H1 (cell line): ENCODE measurements at regions not wholly inside any gene's neighbourhood (a gene's known extent, or its start where the extent isn't known, plus 50 kb on each side); places are given as distances from the start of the nearest gene placed in this dataset.

Experiments
- CEBPB ChIP-seq: IDR thresholded peaks from 2 replicates; pipeline ENCODE4 v1.6.1; 2012; ENCODE audit warnings: low read depth, low read length
- EZH2 ChIP-seq: fragments of 200-600 bp; sonication (generic); IDR thresholded peaks from 2 replicates; pipeline ENCODE4 v1.7.1; 2012; ENCODE audit warnings: low read depth, mild to moderate bottlenecking, moderate library complexity, low read length, inconsistent platforms; ENCODE audit not compliant: severe bottlenecking
- GTF2F1 ChIP-seq: IDR thresholded peaks from 2 replicates; pipeline ENCODE4 v1.6.1; 2012; ENCODE audit warnings: low read depth, low read length, improper control_type of control experiment, borderline replicate concordance
- MAFK ChIP-seq: IDR thresholded peaks from 2 replicates; pipeline ENCODE4 v1.6.1; 2012; ENCODE audit warnings: low read depth, mild to moderate bottlenecking, improper control_type of control experiment, low read length
- NRF1 ChIP-seq: IDR thresholded peaks from 2 replicates; pipeline ENCODE4 v1.6.1; 2011; ENCODE audit warnings: mild to moderate bottlenecking, low read depth, low read length, improper control_type of control experiment
- POLR2A ChIP-seq, 2 experiments: IDR thresholded peaks; 1 replicate in 1 of 2; 2 replicates in 1 of 2; pipeline ENCODE4 v1.6.1; 2011; ENCODE audit warnings: low read depth in 2 of 2, low read length in 2 of 2, mild to moderate bottlenecking in 2 of 2; ENCODE audit errors: control extremely low read depth in 1 of 2
- RAD21 ChIP-seq, 2 experiments: IDR thresholded peaks in 1 of 2; conservative IDR thresholded peaks in 1 of 2; 2 replicates each; pipeline ENCODE4 v1.6.1; 2011; ENCODE audit warnings: low read depth in 2 of 2, low read length in 2 of 2, improper control_type of control experiment in 1 of 2, inconsistent platforms in 1 of 2, mild to moderate bottlenecking in 1 of 2, moderate library complexity in 1 of 2
- SP4 ChIP-seq: IDR thresholded peaks from 2 replicates; pipeline ENCODE4 v1.6.1; 2012; ENCODE audit warnings: low read length, inconsistent platforms
- TAF1 ChIP-seq: IDR thresholded peaks from 2 replicates; pipeline ENCODE4 v1.6.1; 2011; ENCODE audit warnings: mild to moderate bottlenecking, low read depth, low read length
- TEAD4 ChIP-seq: IDR thresholded peaks from 2 replicates; pipeline ENCODE4 v1.6.1; 2012; ENCODE audit warnings: low read depth, low read length, inconsistent platforms, mixed read lengths
- ZNF274 ChIP-seq: IDR thresholded peaks from 2 replicates; pipeline ENCODE4 v1.7.0; 2012; ENCODE audit warnings: low read length, borderline replicate concordance; ENCODE audit errors: extremely low read depth
- TF ChIP-seq, protein P1 (sequence below), 3 experiments: IDR thresholded peaks; 1 replicate in 2 of 3; 2 replicates in 1 of 3; pipeline versions ENCODE4 v1.5.1 to v1.6.1; 2011; ENCODE audit warnings: low read length in 3 of 3, mild to moderate bottlenecking in 3 of 3, inconsistent platforms in 2 of 3, low read depth in 1 of 3, moderate library complexity in 1 of 3; ENCODE audit not compliant: insufficient read depth in 1 of 3; ENCODE audit errors: control extremely low read depth in 1 of 3
- TF ChIP-seq, protein P2 (sequence below): IDR thresholded peaks from 2 replicates; pipeline ENCODE4 v1.6.1; 2012; ENCODE audit warnings: inconsistent platforms

GRCh38 chr1:68904477-68904876, 407.6 kb upstream of the DEPDC1 start:
- TF ChIP-seq ZNF274, result no peak
- no peak for TF ChIP-seq CEBPB
- TF ChIP-seq MAFK, result no peak
- TF ChIP-seq EZH2, result no peak
- TF ChIP-seq, protein P1, sequence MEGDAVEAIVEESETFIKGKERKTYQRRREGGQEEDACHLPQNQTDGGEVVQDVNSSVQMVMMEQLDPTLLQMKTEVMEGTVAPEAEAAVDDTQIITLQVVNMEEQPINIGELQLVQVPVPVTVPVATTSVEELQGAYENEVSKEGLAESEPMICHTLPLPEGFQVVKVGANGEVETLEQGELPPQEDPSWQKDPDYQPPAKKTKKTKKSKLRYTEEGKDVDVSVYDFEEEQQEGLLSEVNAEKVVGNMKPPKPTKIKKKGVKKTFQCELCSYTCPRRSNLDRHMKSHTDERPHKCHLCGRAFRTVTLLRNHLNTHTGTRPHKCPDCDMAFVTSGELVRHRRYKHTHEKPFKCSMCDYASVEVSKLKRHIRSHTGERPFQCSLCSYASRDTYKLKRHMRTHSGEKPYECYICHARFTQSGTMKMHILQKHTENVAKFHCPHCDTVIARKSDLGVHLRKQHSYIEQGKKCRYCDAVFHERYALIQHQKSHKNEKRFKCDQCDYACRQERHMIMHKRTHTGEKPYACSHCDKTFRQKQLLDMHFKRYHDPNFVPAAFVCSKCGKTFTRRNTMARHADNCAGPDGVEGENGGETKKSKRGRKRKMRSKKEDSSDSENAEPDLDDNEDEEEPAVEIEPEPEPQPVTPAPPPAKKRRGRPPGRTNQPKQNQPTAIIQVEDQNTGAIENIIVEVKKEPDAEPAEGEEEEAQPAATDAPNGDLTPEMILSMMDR (IDR thresholded peaks at IDR 0.05; ENCODE audit: control extremely low read depth in 1 of 3, insufficient read depth in 1 of 3, low read depth in 1 of 3, low read length in 3 of 3), result no peak
- no peak for TF ChIP-seq NRF1
- TF ChIP-seq TEAD4, result no peak
- no peak for TF ChIP-seq SP4
- no peak for TF ChIP-seq TAF1
- TF ChIP-seq, protein P2, sequence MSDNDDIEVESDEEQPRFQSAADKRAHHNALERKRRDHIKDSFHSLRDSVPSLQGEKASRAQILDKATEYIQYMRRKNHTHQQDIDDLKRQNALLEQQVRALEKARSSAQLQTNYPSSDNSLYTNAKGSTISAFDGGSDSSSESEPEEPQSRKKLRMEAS, result no peak
- no peak for TF ChIP-seq GTF2F1
- no peak for TF ChIP-seq RAD21 (IDR thresholded peaks at IDR 0.05 in 1 of 2, conservative IDR thresholded peaks at IDR 0.05 in 1 of 2; ENCODE audit: low read depth in 2 of 2, low read length in 2 of 2)
- no peak for TF ChIP-seq POLR2A (IDR thresholded peaks at IDR 0.05; ENCODE audit: control extremely low read depth in 1 of 2, low read depth in 2 of 2, low read length in 2 of 2)
